Stimulated activated memory B cell treated with anti-CD40 and anti-IgM and Interleukin-4, amounts not matched to agents 10 μg/mL and 1 μg/mL and 100 μg/mL, for 72 hours (primary cell): ENCODE measurements at regions not wholly inside any gene's neighbourhood (a gene's known extent, or its start where the extent isn't known, plus 50 kb on each side); places are given as distances from the start of the nearest gene placed in this dataset.

ENCODE experiments used
- ATAC-seq: fragments of 150-1000 bp; cut with Tn5 transposase; 2 replicates; pipeline ENCODE4 v1.10.0; 2021
- H3K27ac Mint-ChIP-seq: one replicate; pipeline ENCODE4 v1.8.0; 2022; ENCODE audit warnings: mild to moderate bottlenecking, mixed read lengths
- H3K27me3 Mint-ChIP-seq: one replicate; pipeline ENCODE4 v1.8.0; 2022; ENCODE audit warnings: mixed read lengths
- H3K36me3 Mint-ChIP-seq: one replicate; pipeline ENCODE4 v1.8.0; 2022; ENCODE audit warnings: mixed read lengths
- H3K4me1 Mint-ChIP-seq: one replicate; pipeline ENCODE4 v1.8.0; 2022; ENCODE audit warnings: mixed read lengths
- H3K4me3 Mint-ChIP-seq: one replicate; pipeline ENCODE4 v1.8.0; 2022; ENCODE audit warnings: mild to moderate bottlenecking, moderate library complexity, mixed read lengths
- H3K9me3 Mint-ChIP-seq: one replicate; pipeline ENCODE4 v1.8.0; 2022; ENCODE audit warnings: mixed read lengths

- H3K27me3 Mint-ChIP-seq, result no peaks in the 10 kb centered on the region
- H3K9me3 Mint-ChIP-seq, result peaks cover 6% of the 10 kb centered on the region
- no peaks in the 10 kb centered on the region for H3K36me3 Mint-ChIP-seq
- ATAC-seq, result no peak
- no peaks in the 10 kb centered on the region for H3K4me1 Mint-ChIP-seq
- no peak overlapping the region for H3K27ac Mint-ChIP-seq
- H3K4me3 Mint-ChIP-seq, result no peak overlapping the region
Measured at GRCh38 chr15:94793641-94794040, 562.3 kb downstream of the MCTP2 start.

- no peak overlapping the region for H3K4me3 Mint-ChIP-seq
- no peak for ATAC-seq
- H3K27me3 Mint-ChIP-seq, result no peaks in the 10 kb centered on the region
- H3K27ac Mint-ChIP-seq, result no peak overlapping the region
- no peaks in the 10 kb centered on the region for H3K36me3 Mint-ChIP-seq
- no peaks in the 10 kb centered on the region for H3K4me1 Mint-ChIP-seq
- H3K9me3 Mint-ChIP-seq, result peaks cover 11% of the 10 kb centered on the region
Measured at GRCh38 chr15:94804613-94805012, 573.3 kb downstream of the MCTP2 start.

GRCh38 chr15:94815110-94815731 is 583.9 kb downstream of the MCTP2 start:
- no peak for ATAC-seq
- no peaks in the 10 kb centered on the region for H3K4me1 Mint-ChIP-seq
- H3K27me3 Mint-ChIP-seq, result no peaks in the 10 kb centered on the region
- no peak overlapping the region for H3K4me3 Mint-ChIP-seq
- H3K9me3 Mint-ChIP-seq, result peaks cover 4% of the 10 kb centered on the region
- H3K36me3 Mint-ChIP-seq, result no peaks in the 10 kb centered on the region
- no peak overlapping the region for H3K27ac Mint-ChIP-seq

- H3K9me3 Mint-ChIP-seq, result peaks cover 4% of the 10 kb centered on the region
- H3K36me3 Mint-ChIP-seq, result no peaks in the 10 kb centered on the region
- no peaks in the 10 kb centered on the region for H3K27me3 Mint-ChIP-seq
Measured at GRCh38 chr15:94815914-94816313, 584.6 kb downstream of the MCTP2 start.

GRCh38 chr15:94829887-94830884 is 598.8 kb downstream of the MCTP2 start:
- Mint-ChIP-seq H3K9me3 (peaks cover 5% of the 10 kb centered on the region), H3K27me3 (no peaks in the 10 kb centered on the region), H3K27ac (no peak overlapping the region), H3K4me3 (no peak overlapping the region), H3K36me3 (no peaks in the 10 kb centered on the region), H3K4me1 (no peaks in the 10 kb centered on the region)
- no peak for ATAC-seq

More at GRCh38 chr15:94815914-94816313, 584.6 kb downstream of the MCTP2 start:
- Mint-ChIP-seq H3K4me1 (no peaks in the 10 kb centered on the region), H3K4me3 (no peak overlapping the region), H3K27ac (no peak overlapping the region)
- no peak for ATAC-seq

- ATAC-seq, result no peak
- Mint-ChIP-seq H3K27ac (no peak overlapping the region), H3K4me3 (no peak overlapping the region), H3K9me3 (peaks cover 2% of the 10 kb centered on the region), H3K36me3 (no peaks in the 10 kb centered on the region), H3K27me3 (no peaks in the 10 kb centered on the region), H3K4me1 (no peaks in the 10 kb centered on the region)
Measured at GRCh38 chr15:94834000-94834399, 602.6 kb downstream of the MCTP2 start.

GRCh38 chr15:94834494-94834893 is 603.1 kb downstream of the MCTP2 start:
- H3K36me3 Mint-ChIP-seq, result no peaks in the 10 kb centered on the region
- peaks cover 2% of the 10 kb centered on the region for H3K9me3 Mint-ChIP-seq
- H3K4me3 Mint-ChIP-seq, result no peak overlapping the region
- no peak overlapping the region for H3K27ac Mint-ChIP-seq
- no peaks in the 10 kb centered on the region for H3K4me1 Mint-ChIP-seq
- H3K27me3 Mint-ChIP-seq, result no peaks in the 10 kb centered on the region
- no peak for ATAC-seq

- Mint-ChIP-seq H3K4me1 (no peaks in the 10 kb centered on the region), H3K36me3 (no peaks in the 10 kb centered on the region), H3K27ac (no peak overlapping the region), H3K4me3 (no peak overlapping the region), H3K27me3 (peaks cover 12% of the 10 kb centered on the region), H3K9me3 (no peaks in the 10 kb centered on the region)
- ATAC-seq, result no peak
Measured at GRCh38 chr15:94838281-94838680, 606.9 kb downstream of the MCTP2 start.

- no peaks in the 10 kb centered on the region for H3K9me3 Mint-ChIP-seq
- no peak for ATAC-seq
- H3K4me3 Mint-ChIP-seq, result no peak overlapping the region
- no peak overlapping the region for H3K27ac Mint-ChIP-seq
- H3K36me3 Mint-ChIP-seq, result no peaks in the 10 kb centered on the region
- H3K27me3 Mint-ChIP-seq, result peaks cover 34% of the 10 kb centered on the region
- H3K4me1 Mint-ChIP-seq, result no peaks in the 10 kb centered on the region
Measured at GRCh38 chr15:94840794-94841783, 609.7 kb downstream of the MCTP2 start.

GRCh38 chr15:94843060-94843459 is 611.7 kb downstream of the MCTP2 start:
- Mint-ChIP-seq H3K9me3 (peaks cover 6% of the 10 kb centered on the region), H3K4me1 (no peaks in the 10 kb centered on the region), H3K27ac (no peak overlapping the region), H3K27me3 (peaks cover 34% of the 10 kb centered on the region), H3K4me3 (no peak overlapping the region), H3K36me3 (no peaks in the 10 kb centered on the region)
- no peak for ATAC-seq

GRCh38 chr15:94844198-94844537 is 612.8 kb downstream of the MCTP2 start:
- ATAC-seq, result no peak
- Mint-ChIP-seq H3K4me1 (no peaks in the 10 kb centered on the region), H3K9me3 (peaks cover 9% of the 10 kb centered on the region), H3K27me3 (peaks cover 34% of the 10 kb centered on the region), H3K27ac (no peak overlapping the region), H3K36me3 (no peaks in the 10 kb centered on the region), H3K4me3 (no peak overlapping the region)

GRCh38 chr15:94844538-94845389 is 613.4 kb downstream of the MCTP2 start:
- H3K4me3 Mint-ChIP-seq, result no peak overlapping the region
- H3K4me1 Mint-ChIP-seq, result no peaks in the 10 kb centered on the region
- no peak for ATAC-seq
- no peaks in the 10 kb centered on the region for H3K36me3 Mint-ChIP-seq
- peaks cover 10% of the 10 kb centered on the region for H3K9me3 Mint-ChIP-seq
- H3K27ac Mint-ChIP-seq, result no peak overlapping the region
- H3K27me3 Mint-ChIP-seq, result peaks cover 34% of the 10 kb centered on the region

GRCh38 chr15:94845390-94845716 is 614.0 kb downstream of the MCTP2 start:
- Mint-ChIP-seq H3K27ac (no peak overlapping the region), H3K9me3 (peaks cover 10% of the 10 kb centered on the region), H3K27me3 (peaks cover 34% of the 10 kb centered on the region), H3K4me1 (no peaks in the 10 kb centered on the region), H3K36me3 (no peaks in the 10 kb centered on the region), H3K4me3 (no peak overlapping the region)
- no peak for ATAC-seq

- Mint-ChIP-seq H3K4me1 (no peaks in the 10 kb centered on the region), H3K36me3 (no peaks in the 10 kb centered on the region), H3K9me3 (peaks cover 10% of the 10 kb centered on the region), H3K27ac (no peak overlapping the region), H3K27me3 (peaks cover 31% of the 10 kb centered on the region), H3K4me3 (no peak overlapping the region)
- ATAC-seq, result no peak
Measured at GRCh38 chr15:94847325-94847724, 616.0 kb downstream of the MCTP2 start.
